Calu3 (cell line): ENCODE measurements at regions not wholly inside any gene's neighbourhood (a gene's known extent, or its start where the extent isn't known, plus 50 kb on each side); places are given as distances from the start of the nearest gene placed in this dataset.

Experiments
- BruUV-seq: library from RNA; stranded (reverse); fragments of 400-500 nt; replicated peaks from 2 replicates; lab custom pipeline; 2021; lab: Mats Ljungman, UMichigan
- CTCF ChIA-PET: fragments of 300-600 bp; sonication (Branson Sonifier 250); formaldehyde crosslinking; loops from one replicate; lab custom pipeline; 2022; ENCODE audit warnings: antibody characterized with exemption; lab: Charles Lee
- DNase-seq: peaks from one replicate; pipeline ENCODE4 v3.0.0; 2022
- H3K27ac Mint-ChIP-seq: one replicate; pipeline ENCODE4 v1.8.0; 2022; ENCODE audit warnings: mixed read lengths; ENCODE audit not compliant: unreplicated experiment
- H3K27me3 Mint-ChIP-seq: one replicate; pipeline ENCODE4 v1.8.0; 2022; ENCODE audit warnings: mixed read lengths; ENCODE audit not compliant: unreplicated experiment
- H3K36me3 Mint-ChIP-seq: one replicate; pipeline ENCODE4 v1.8.0; 2022; ENCODE audit warnings: mild to moderate bottlenecking, moderate library complexity, mixed read lengths; ENCODE audit not compliant: insufficient read depth, unreplicated experiment
- H3K4me1 Mint-ChIP-seq: one replicate; pipeline ENCODE4 v1.8.0; 2022; ENCODE audit warnings: mild to moderate bottlenecking, low read depth, mixed read lengths; ENCODE audit not compliant: unreplicated experiment
- H3K4me3 Mint-ChIP-seq: one replicate; pipeline ENCODE4 v1.8.0; 2022; ENCODE audit warnings: mild to moderate bottlenecking, low read depth, moderate library complexity, mixed read lengths; ENCODE audit not compliant: unreplicated experiment
- H3K9me3 Mint-ChIP-seq: one replicate; pipeline ENCODE4 v1.8.0; 2022; ENCODE audit warnings: low read depth, mixed read lengths; ENCODE audit not compliant: unreplicated experiment
- CTCF ChIP-seq: fragments of 200-600 bp; IDR thresholded peaks from one replicate; pipeline ENCODE4 v1.8.0; 2022; ENCODE audit warnings: antibody characterized with exemption; ENCODE audit not compliant: unreplicated experiment
- intact Hi-C: fragments of 100-400 bp; cut with micrococcal nuclease; formaldehyde crosslinking; loops from one replicate; pipeline ENCODE4 v1.10.0; 2022; ENCODE audit not compliant: unreplicated experiment

- Mint-ChIP-seq H3K27ac (no peak overlapping the region), H3K27me3 (peaks cover 12% of the 10 kb centered on the region), H3K4me1 (no peaks in the 10 kb centered on the region), H3K36me3 (no peaks in the 10 kb centered on the region), H3K4me3 (no peak overlapping the region), H3K9me3 (no peaks in the 10 kb centered on the region)
- no TSS peak for BruUV-seq
- intact Hi-C loops: no loop called here
- no peak for TF ChIP-seq CTCF
- CTCF ChIA-PET: no interaction called here
- DNase-seq: no peak
These were observed 58.7 kb upstream of the ADAMTS3 start for GRCh38 chr4:72627723-72628122.
